HL-60 (cell line): ENCODE measurements at regions not wholly inside any gene's neighbourhood (a gene's known extent, or its start where the extent isn't known, plus 50 kb on each side); places are given as distances from the start of the nearest gene placed in this dataset.

Experiments
- DNase-seq, 2 experiments: peaks; one replicate each; pipeline ENCODE4 v3.0.0-alpha.2; 2010 to 2020; ENCODE audit warnings: low read depth in 1 of 2, low spot score in 1 of 2
- H3K27ac ChIP-seq: fragments of 250-450 bp; sonication (Bioruptor Pico); replicated peaks from 2 replicates; pipeline ENCODE4 v1.5.1; 2020; ENCODE audit warnings: mild to moderate bottlenecking, moderate library complexity
- H3K27me3 ChIP-seq: fragments of 250-450 bp; sonication (Bioruptor Pico); 2 replicates; pipeline ENCODE4 v1.5.1; 2021; ENCODE audit warnings: mild to moderate bottlenecking, moderate library complexity; ENCODE audit not compliant: insufficient read depth, poor library complexity, severe bottlenecking
- H3K4me3 ChIP-seq: replicated peaks from 2 replicates; pipeline ENCODE4 v1.5.1; 2011; ENCODE audit warnings: mild to moderate bottlenecking, control low read depth, low read length; ENCODE audit not compliant: insufficient read depth
- GABPA ChIP-seq: IDR thresholded peaks from 2 replicates; pipeline ENCODE4 v1.6.1; 2012; ENCODE audit warnings: low read depth
- POLR2AphosphoS5 ChIP-seq: IDR thresholded peaks from 2 replicates; pipeline ENCODE4 v1.6.1; 2012; ENCODE audit warnings: low read depth
- SPI1 ChIP-seq: IDR thresholded peaks from 2 replicates; pipeline ENCODE4 v1.6.1; 2012; ENCODE audit warnings: low read depth, mild to moderate bottlenecking, borderline replicate concordance
- TF ChIP-seq, protein P1 (sequence below): IDR thresholded peaks from one replicate; pipeline ENCODE4 v1.5.1; 2011; ENCODE audit warnings: low read length, control low read depth, inconsistent platforms; ENCODE audit not compliant: insufficient read depth
- TF ChIP-seq, protein P2 (sequence below): IDR thresholded peaks from 2 replicates; pipeline ENCODE4 v1.6.1; 2012; ENCODE audit warnings: low read depth; ENCODE audit not compliant: insufficient replicate concordance

DNA sequence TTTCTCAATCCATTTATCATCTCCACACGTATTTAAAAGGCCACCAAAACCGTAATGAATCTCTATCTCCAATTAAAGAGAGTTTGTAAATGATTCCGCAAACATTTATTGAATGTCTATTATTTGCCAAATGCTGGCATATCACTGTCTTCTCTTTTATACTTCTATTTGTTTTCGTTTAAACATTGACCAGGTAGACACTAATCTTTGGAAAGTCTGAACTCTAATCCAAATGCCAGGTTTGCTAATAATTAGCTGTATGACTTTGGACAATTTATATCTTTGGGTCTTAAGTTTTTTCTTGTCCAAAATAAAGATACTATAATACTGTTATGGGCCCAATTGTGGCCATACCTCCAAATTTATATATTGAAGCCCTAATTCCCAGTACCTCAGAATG, 299.2 kb upstream of the TBX18 start:
- TF ChIP-seq GABPA (no peak), POLR2AphosphoS5 (no peak), SPI1 (no peak)
- TF ChIP-seq, protein P1, sequence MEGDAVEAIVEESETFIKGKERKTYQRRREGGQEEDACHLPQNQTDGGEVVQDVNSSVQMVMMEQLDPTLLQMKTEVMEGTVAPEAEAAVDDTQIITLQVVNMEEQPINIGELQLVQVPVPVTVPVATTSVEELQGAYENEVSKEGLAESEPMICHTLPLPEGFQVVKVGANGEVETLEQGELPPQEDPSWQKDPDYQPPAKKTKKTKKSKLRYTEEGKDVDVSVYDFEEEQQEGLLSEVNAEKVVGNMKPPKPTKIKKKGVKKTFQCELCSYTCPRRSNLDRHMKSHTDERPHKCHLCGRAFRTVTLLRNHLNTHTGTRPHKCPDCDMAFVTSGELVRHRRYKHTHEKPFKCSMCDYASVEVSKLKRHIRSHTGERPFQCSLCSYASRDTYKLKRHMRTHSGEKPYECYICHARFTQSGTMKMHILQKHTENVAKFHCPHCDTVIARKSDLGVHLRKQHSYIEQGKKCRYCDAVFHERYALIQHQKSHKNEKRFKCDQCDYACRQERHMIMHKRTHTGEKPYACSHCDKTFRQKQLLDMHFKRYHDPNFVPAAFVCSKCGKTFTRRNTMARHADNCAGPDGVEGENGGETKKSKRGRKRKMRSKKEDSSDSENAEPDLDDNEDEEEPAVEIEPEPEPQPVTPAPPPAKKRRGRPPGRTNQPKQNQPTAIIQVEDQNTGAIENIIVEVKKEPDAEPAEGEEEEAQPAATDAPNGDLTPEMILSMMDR, result no peak
- TF ChIP-seq, protein P2, sequence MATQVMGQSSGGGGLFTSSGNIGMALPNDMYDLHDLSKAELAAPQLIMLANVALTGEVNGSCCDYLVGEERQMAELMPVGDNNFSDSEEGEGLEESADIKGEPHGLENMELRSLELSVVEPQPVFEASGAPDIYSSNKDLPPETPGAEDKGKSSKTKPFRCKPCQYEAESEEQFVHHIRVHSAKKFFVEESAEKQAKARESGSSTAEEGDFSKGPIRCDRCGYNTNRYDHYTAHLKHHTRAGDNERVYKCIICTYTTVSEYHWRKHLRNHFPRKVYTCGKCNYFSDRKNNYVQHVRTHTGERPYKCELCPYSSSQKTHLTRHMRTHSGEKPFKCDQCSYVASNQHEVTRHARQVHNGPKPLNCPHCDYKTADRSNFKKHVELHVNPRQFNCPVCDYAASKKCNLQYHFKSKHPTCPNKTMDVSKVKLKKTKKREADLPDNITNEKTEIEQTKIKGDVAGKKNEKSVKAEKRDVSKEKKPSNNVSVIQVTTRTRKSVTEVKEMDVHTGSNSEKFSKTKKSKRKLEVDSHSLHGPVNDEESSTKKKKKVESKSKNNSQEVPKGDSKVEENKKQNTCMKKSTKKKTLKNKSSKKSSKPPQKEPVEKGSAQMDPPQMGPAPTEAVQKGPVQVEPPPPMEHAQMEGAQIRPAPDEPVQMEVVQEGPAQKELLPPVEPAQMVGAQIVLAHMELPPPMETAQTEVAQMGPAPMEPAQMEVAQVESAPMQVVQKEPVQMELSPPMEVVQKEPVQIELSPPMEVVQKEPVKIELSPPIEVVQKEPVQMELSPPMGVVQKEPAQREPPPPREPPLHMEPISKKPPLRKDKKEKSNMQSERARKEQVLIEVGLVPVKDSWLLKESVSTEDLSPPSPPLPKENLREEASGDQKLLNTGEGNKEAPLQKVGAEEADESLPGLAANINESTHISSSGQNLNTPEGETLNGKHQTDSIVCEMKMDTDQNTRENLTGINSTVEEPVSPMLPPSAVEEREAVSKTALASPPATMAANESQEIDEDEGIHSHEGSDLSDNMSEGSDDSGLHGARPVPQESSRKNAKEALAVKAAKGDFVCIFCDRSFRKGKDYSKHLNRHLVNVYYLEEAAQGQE, result no peak
- Histone ChIP-seq H3K27me3 (no peaks in the 10 kb centered on the region), H3K4me3 (no peak overlapping the region), H3K27ac (no peak overlapping the region)
- DNase-seq, result no peak

DNA sequence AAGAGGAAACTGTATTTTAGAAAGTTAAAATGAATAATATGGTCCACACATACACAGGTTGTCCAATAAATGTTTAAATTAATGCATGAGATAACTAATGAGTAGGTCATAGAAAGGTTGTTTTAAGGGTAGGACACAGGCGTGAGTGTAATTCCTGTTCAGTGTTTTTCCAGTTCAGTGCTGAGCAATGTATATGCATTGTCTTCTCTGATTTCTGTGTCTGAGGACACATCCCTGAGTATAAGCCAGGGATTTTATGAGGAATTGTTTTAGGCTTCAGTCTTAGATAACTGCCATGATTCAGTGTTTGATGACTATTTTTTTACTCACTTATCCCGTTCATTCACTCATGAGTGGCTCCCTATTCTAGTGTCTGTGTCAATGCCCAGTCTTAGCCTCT, 298.5 kb upstream of the TBX18 start:
- no peak for TF ChIP-seq POLR2AphosphoS5
- TF ChIP-seq, protein P1, result no peak
- TF ChIP-seq GABPA, result no peak
- TF ChIP-seq SPI1, result no peak
- TF ChIP-seq, protein P2, result no peak
- H3K4me3 ChIP-seq, result no peak overlapping the region

DNA sequence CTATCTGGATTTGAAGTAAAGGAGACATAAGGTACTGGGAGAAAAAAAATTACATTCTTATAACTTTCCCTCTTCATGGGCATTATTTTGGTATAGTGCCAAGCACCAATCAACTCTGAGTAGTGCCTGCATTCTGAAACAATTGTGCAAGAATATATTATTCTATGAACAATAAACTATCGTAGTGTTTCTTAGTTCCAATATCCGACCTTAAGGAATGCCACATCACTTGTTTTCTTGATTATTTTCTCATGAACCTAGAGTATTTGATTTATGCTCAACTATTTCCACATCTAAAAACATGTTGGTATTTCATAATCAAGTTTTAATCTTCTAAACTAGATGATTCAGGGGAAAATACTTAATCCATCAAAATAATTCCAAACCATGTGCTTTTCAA, 294.4 kb upstream of the TBX18 start:
- Histone ChIP-seq H3K27ac (no peak overlapping the region), H3K4me3 (no peak overlapping the region), H3K27me3 (peaks cover 3% of the 10 kb centered on the region)
- TF ChIP-seq GABPA, result no peak
- no peak for DNase-seq

More for the DNA sequence above, 298.5 kb upstream of the TBX18 start:
- H3K27me3 ChIP-seq, result no peaks in the 10 kb centered on the region
- H3K27ac ChIP-seq, result no peak overlapping the region
- DNase-seq, result no peak

DNA sequence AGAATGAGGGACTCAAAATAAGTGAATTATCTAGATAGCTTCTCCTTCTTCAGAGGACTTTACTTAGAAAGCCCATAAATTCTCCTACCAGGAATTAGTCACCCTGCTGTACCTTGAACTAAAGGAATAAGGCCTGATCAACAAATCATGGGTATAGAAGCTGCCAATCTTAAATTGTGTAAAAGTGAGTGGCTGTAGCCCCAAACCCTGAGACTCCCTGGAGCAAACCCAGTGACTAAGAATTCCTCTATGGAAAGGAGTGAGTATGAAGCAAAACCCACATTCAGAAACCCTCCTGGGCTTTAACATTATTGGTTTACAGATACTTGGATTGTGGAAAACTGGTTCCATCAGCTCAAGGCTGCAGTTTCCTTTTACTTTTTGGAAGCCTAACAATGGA, 285.8 kb upstream of the TBX18 start:
- no peak overlapping the region for H3K27ac ChIP-seq
- TF ChIP-seq GABPA, result no peak
- TF ChIP-seq, protein P2, result no peak
- no peak for TF ChIP-seq SPI1
- TF ChIP-seq POLR2AphosphoS5, result no peak
- TF ChIP-seq, protein P1, result no peak
- no peak for DNase-seq
- no peak overlapping the region for H3K4me3 ChIP-seq
- H3K27me3 ChIP-seq, result no peaks in the 10 kb centered on the region
